Mucosa of gallbladder (tissue), 1 donor: ENCODE measurements at regions not wholly inside any gene's neighbourhood (a gene's known extent, or its start where the extent isn't known, plus 50 kb on each side); places are given as distances from the start of the nearest gene placed in this dataset.

Experiments used
- DNase-seq: peaks from one replicate; pipeline ENCODE4 v3.0.0-alpha.2; 2020; ENCODE audit warnings: low spot score
- donor health status: DM: no; HTN: no; CAD: no.

DNA sequence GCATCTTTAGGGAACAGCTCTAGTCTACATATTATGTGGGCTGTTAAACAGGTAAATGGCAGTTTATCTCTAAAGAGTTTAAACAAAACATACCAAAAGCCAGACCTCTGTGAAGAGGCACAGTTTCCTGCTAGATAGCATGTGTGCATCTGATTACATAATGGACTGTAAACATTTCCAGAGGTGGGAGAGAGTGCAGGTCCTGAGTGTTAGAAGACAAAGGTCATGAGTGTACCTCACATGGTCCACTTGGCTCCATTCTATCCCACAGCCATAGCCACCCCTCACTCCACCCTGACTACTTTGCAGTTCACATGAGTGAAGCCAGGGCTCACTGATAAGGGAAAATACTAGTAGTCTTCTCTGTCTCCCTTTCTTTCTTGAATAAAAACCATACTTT, 233.4 kb downstream of the MTX2 start:
- DNase-seq: no peak

DNA sequence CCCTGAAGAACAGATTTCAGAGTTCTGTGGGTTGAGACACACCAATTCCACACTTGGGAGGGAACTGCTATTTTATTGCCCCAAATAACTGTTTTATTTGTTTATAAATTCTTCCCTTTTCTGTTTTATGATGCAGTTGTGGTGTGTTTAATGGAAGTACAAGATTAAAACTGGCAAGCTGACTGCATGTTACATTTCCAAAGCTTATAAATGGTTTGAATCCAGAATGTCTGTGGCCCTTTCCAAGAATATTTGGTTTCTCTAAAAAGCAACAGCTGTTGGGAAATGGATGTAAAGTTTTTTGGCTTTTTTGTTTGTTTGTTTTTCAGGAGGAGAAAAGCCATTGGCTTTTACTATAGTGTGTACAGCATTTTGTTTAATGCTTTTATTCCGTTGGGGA, 234.5 kb downstream of the MTX2 start:
- DNase-seq: no peak

DNA sequence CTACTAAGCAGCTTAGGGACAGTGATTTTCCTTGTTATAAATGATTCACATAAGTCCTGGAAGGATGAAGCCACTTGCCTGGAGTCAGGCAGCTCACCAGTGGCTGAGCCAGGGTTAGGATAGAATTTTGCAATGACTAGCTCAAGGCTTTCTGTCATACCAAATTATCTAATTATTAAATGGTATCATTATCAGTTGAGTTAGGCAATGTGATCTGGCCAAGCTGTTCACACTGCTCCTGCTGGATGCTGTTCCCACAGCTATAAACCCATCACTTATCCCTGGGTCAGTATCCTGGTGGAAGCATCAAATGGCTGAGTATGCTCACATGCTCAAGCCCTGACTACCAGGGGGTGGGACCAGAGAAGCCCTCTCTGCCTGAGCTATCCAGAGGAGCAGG, 235.2 kb downstream of the MTX2 start:
- no peak for DNase-seq

DNA sequence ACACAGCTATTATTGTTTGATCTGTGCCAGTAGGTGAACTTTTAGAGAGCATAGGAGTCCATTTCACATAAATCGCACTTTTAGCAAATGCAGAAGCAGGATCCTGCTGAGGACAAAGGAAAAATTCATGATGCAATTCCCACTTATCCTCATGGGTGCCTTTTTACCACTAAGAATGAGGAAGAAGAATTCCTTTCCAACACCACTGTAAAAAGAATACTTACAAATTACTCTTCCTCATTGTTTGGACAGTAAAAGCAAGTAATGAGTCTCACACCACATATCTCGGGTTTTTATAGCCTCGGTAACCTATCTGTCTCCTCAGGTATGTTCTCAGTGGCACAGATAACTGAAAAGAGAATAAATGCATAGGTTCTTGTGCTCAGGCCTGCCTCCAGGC, 238.5 kb downstream of the MTX2 start:
- no peak for DNase-seq

DNA sequence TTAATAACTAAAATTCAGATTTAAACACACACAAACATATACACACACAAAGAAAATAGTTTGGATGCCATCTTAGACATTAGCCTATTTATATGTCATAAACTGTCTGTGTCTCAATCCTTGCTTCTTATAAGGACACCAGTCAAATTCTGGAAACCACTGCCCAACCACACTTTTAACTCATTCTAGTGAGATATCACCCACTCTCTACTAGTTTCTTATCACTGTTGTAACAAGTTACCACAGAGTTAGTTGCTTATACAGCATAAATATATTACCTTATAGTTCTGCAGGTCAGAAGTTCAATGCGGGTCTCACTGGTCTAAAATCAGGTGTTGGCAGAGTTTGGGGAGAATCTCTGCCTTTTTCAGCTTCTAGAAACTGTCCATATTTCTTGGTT, 239.1 kb downstream of the MTX2 start:
- DNase-seq: no peak

DNA sequence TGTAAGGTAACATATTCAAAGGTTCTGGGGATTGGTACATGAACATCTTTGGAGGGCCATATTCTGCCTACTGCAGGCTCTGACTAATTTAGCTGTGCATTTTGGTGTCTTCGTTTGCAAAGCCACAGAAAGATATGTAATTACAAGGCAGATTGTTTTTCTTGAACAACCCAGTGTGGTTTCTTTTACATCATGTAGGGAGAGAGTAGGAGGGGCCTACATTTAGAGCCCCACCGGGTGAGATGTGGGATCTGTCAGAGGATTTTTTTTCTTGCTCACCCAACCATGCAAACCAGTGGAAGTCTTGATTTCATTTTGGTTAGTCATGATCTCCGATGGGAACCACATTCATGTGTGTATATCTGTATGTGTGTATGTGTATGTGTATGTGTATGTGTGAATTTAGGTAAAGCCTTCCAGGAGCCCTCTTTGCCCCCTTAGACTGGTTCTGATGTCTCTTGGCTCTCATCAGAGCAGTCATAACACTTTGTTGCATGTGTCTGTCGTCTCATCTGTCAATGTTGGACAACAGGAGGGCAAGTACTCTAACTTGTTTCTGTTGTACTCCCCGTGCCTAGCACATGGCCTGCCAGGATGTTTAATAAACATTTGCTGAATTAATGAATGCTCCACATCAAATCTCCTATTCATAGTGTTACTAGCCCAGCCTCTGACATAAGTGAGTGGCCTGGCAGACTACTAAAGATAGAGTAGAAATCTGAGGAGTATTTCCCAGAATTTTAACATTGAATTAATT, 239.9 kb downstream of the MTX2 start:
- DNase-seq: no peak

DNA sequence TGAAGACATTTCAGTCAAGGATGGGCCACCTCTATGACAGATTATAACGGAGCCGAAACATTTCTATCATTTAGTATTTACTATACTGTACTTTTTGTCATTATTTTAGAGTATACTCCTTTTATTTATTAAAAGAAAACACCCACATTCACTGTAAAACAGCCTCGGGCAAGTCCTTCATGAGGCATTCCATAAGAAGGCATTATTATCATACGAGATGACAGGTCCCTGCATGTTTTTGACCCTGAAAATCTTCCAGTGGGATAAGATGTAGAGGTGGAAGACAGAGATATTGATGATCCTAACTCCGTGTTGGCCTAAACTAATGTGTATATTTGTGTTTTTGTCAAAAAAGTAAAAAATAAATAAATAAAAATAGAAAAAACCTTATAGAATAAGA, 245.0 kb downstream of the MTX2 start:
- DNase-seq: no peak

DNA sequence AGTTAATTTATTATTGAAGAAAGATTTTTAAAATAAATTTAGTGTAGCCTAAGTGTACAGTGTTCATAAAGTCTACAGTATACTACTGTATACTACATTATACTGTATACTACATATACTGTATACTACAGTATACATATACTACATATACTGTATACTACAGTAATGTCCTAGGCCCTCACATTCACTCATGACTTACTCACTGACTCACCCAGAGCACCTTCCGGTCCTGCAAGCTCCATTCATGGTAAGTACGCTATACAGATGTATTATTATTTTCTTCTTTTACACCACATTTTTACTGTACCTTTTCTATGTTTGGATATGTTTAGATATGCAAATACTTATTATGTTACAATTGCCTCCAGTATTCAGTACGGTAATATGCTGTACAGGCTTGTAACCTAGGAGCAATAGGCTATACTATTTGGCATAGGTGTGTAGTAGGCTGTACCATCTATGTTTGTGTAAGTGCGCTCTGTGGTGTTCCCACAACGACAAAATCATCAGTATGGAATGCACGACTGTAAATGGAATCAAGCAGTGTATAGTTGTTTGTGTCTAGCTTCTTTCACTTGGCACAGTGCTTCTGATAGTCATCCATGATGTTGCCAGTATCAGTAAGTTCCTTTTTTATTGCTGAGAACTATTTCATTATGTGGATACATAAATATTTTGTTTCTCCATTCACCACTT, 245.7 kb downstream of the MTX2 start:
- DNase-seq: no peak

DNA sequence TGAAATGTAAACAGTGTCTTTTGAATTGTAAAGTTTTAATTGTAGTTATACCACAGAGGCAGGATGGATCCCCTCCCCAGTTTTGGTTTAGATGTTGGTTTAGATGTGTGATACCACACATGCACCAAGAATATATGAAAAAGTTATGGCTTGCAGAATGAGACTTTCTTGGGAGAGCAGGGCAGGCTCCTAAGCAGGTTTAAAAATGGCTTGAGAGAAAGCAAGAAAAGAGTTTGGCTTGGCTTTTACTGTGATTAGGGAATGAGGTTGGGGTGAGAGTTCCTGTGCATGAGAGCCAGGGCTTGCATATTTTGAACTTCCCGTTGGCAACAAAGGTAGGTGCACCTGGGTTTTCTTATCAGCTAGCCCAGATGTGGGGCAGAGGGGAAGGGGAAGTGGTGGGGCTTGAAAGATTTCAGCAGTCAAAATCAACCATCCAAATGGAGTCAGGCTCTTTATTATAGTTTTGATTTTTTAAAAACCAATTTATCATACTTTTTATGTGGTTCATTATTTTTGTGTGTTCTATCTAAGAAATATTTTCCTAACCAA, 246.9 kb downstream of the MTX2 start:
- DNase-seq: no peak

DNA sequence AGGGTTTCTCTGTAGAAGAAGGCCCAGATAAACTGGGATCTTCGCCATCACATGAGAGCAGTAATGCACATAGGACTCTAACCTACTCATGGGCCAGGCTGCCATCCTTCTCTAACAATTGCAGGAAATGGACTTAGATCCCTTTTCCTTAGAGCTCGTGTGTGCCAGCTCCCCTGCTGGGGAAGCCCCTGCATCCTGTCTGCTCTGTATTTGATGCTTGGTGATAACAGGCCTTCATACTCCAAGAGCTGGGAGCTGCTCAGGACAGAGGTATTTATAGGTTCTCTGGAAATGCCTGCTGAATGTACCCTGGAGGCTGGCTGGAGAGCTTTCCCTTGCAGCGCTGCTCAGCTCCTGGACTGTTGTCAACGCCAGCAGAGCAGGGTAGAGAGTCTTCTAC, 249.6 kb downstream of the MTX2 start:
- no peak for DNase-seq

DNA sequence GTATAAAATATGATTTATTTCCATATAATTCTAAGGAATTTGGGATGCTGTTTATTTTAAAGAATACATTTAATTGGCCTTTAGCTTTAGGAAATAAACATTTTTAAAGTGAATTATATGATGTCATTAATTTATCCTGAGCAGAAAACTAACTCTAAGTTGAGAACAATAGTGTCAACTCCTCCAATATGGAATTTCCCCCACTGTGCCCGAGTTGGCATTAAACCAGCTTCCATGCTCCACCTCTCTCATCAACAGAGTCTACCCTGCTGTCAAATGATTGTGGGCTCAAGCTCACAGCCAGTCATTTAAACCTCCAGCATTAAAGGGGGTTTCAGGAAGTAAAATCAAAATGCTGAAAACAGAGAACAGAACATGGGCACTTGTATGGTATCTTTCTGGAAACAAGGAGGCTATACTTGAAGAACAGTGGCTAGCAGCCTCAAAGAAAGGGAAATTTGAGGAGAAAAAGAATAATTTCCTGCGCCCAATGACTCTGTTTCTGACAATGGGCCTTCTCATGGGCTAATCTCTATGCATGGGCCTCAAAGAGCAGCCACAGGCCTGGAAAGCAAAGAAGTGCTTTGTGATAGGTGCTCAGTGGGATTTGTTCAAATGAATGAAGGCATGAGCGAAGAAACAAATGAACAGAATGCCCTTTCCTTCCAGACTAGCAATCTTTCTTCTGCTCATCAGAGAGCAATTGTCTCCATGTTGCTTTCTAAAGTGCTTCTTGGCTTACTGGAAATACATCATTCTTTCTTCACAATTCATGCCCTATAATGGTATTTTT, 252.8 kb downstream of the MTX2 start:
- DNase-seq: no peak

DNA sequence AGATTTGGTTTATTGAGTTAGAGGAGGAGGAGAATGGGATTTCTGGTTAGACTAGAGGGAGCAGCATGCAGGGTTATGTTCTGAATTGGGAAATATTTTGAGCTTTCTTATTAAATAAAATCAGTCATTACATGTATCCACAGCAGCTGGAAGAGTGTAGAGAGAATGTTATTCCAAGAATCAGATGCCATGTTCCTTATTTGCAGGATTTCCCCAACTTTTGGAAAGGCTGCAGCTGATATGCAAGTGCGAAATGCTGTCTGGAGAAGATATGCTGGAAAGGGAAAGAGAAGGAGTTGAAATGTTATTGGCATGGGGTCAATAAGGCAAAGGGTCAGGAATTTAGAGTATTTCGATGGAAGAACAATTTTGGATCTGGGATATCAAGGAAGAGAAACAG, 255.8 kb downstream of the MTX2 start:
- DNase-seq: no peak

DNA sequence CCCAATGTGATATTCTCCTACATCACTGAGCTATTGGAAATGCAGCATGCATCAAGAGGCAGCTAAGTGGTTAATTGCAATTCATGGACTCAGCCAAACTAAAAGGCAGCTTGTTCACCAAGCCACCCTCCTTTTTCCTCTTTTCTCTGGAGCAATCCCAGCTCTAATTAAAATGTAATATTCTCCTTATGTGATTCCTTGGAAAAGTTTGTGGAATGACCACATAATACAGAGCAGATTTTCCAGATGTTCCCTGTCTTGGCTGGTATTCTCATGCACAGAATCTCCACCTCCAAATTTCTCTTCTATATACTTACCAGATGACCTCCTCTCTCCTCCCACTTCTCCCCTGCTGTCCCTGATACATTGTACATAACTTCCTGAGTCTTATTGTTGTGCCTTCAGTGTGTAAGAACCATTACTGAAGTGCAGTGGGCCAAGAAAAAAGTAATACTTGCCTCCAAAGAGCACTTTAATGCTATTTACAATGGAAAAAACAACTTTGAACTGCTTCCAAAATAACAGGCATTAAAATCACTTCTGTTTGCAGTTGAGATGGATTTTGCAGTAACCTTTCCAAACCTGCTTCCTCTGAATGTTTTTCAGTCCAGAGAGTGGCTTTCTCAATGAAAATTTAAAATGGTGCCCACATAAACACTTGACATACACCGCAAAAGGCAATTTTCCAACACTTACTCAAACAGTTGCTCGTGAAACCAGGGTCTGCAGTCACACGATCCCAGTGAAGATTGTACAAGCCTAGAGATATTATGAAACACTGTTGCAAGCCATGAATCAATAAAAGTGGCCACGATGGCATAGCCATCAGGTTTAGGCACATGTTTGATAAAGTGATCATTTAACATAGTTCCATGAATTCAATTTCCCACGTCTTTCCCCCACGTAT, 258.0 kb downstream of the MTX2 start:
- DNase-seq: no peak

DNA sequence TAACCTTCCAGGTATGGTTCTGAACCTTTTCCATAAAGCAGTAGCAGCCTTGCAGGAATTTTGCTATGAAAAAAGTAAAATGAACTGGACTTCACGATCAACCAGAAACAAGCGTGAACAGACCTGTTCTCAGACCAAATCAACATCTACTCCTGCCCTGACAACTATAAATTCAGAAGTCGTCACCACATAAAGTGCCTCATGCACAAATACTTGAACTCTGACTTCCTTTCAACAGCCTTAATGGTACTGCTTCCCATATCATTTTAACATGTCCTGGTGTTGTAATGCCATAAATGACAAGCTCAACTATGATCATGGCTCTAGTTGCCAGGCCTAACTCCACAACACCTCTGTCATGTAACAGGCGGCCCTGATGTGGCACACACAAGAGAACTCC, 262.4 kb downstream of the MTX2 start:
- no peak for DNase-seq

DNA sequence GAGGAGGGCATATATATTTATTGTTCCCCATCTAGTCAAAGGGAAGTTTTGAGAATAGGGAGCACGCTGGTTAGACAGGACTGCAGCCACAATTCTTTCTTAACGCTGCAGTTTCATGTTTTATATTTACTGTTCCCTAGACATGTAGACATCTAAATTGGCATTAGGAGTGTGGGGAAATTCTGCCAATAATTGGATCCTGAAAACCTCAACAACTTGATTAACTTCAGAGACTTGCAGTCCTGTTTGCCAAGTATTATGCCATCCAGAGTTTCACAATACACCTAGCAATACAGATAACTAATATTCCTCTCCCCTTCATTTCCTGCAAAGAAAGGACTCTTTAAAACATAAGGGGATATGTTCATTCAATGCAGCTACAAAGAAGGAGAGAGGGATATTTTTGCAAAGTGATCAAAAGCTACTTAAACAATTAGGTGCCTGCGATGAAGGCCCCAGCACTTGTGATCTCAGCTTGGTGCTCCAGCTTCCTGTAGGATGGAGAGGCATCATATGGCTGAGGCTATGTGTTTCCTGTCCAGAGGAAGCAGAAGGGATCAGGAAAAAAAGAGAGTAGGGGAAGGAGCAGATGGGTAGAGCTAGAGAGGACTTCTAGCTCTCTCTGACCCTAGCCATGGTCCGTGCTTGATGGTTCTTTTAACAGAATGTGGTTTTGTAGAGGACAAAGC, 264.4 kb downstream of the MTX2 start:
- DNase-seq: no peak

DNA sequence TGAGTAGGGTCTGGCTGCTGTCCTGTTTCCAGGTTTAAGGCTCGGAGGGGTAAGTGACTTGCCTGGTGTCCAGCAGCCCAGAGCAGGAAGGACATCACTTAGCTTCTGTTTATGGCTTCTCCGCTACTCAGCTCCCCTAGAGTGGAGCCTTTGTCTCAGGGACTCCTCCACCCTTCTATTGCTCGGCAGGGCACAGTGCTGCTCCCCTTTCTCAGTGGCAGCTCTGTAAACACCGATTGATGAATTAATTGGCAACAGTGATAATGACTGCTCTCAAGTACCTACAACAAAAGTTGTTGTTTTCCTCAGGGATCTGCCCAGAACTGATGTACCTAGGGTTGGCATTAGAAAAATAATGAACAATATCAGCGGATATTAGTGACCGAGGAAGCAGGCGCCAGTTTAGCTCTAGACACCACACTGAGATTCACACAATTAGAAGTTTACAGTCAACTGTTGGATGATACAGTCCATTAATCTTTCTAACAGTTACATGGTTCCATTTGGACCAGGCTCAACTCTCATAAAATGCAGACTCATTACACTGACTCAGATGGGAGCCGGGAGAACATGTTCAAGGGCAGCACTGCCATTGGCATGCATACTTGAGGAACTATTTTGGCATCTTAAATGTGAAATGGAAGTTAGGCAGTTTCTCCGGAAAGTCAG, 265.7 kb downstream of the MTX2 start:
- no peak for DNase-seq

DNA sequence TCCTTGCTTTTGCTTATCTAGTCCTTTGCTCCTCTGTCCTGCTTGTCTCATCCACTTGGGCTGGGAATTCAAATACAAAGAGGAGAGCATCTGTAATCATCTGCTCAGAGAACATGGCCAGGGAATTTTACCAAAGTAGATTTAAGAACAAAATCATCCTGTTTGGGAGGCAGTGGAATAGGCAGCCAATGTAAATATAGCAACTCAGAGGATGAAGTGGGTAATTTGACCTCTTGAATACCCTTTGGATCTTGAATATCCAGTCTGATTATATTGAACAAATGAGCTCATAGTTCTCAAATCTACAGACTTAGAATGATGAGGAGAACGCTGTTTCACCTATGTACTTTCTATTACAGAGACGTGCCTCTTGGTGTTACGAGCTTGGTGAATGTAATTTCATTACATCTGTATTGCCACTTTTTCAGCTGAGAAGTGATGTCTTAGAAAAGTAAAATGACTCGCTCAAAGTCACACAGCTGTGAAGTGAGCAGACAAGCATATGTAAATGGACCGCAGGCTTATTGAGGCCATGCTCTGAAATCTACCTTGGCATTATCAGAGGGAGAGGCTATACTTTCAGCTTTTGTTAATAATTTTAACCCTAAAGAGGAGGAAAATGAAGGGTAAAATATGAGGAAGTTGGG, 266.3 kb downstream of the MTX2 start:
- no peak for DNase-seq

DNA sequence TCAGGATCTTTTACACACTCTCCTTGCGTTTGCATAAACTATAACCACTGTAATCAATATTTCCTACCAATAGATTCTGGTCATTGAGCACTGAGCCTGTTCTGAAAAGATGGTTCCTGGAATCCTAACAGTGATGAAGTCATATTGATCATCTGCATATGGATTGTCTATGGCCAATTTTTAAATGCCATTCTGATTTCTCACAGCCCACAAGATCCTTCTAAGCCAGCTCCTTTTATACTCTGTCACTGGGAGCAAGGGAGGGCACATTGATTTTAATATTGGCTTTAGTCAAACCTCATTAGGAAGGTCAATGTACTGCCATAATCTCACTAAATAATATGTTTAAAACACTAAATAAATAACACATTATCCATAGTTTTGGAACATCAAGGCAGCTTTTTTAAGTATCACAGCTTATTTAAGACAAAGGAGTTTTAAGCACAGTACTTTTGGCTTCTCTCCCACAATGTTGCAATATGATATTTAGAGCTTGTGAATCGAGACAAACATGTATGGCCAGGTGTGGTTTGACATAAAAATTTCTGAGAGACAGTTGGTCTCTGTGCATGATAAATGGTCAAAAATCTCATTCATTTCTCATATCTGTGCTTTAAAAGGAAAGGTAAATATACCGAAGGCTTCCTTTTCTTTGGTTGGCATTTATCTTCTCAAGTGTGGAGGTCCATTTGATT, 267.3 kb downstream of the MTX2 start:
- no peak for DNase-seq

DNA sequence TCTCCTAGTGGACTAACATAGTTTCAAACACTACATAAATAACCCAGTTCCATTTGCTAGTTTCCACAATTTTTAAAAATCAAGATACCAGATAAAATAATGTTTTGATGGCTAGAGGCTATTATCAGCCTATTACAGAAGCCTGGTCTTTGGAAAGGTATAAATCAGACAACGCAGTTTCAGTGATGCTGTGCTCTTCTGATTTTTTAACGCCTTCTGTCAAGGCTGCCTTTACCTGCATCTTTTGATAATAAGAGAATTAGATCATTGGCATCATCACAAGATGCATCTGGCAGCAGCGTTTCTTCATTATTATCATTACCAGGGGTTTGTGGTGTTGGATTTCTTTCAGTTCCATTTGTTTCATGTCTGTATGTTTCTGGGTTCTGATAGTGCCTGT, 268.7 kb downstream of the MTX2 start:
- no peak for DNase-seq
